IMR-90 (cell line): ENCODE measurements at regions not wholly inside any gene's neighbourhood (a gene's known extent, or its start where the extent isn't known, plus 50 kb on each side); places are given as distances from the start of the nearest gene placed in this dataset.

Experiments
- ATAC-seq: fragments of 200-7000 bp; cut with Tn5 transposase; 2 replicates; pipeline ENCODE4 v1.9.1; 2020; ENCODE audit warnings: low read depth, mild to moderate bottlenecking, moderate library complexity
- BruUV-seq: library from RNA; stranded (reverse); fragments of 400-500 nt; replicated peaks from 2 replicates; lab custom pipeline; 2021; lab: Mats Ljungman, UMichigan
- CTCF ChIA-PET: fragments of 300-600 bp; formaldehyde crosslinking; extraction: SDS; loops from one replicate; lab custom pipeline; 2021; ENCODE audit warnings: antibody characterized with exemption; lab: Yijun Ruan, JAX
- POLR2A ChIA-PET: fragments of 300-600 bp; sonication (Branson Sonifier 250); formaldehyde crosslinking; loops from one replicate; lab custom pipeline; 2022; ENCODE audit warnings: antibody characterized with exemption; ENCODE audit not compliant: unreplicated experiment; lab: Charles Lee
- DNase-seq: peaks from one replicate; pipeline ENCODE4 v3.0.0; 2013
- H2AFZ ChIP-seq: replicated peaks from 2 replicates; pipeline ENCODE3; 2013; ENCODE audit warnings: low read length, mild to moderate bottlenecking; ENCODE audit not compliant: poor library complexity
- H2AK5ac ChIP-seq: 2 replicates; pipeline ENCODE4 v1.6.1; 2013; ENCODE audit warnings: low read depth, low read length, inconsistent platforms
- H2AK9ac ChIP-seq: replicated peaks from 2 replicates; pipeline ENCODE3; 2013; ENCODE audit warnings: mild to moderate bottlenecking, low read depth, low read length, moderate library complexity; ENCODE audit not compliant: poor library complexity
- H2BK120ac ChIP-seq: 2 replicates; pipeline ENCODE4 v1.6.1; 2013; ENCODE audit warnings: low read depth, low read length, inconsistent platforms
- H2BK15ac ChIP-seq: 3 replicates; pipeline ENCODE4 v1.6.1; 2013; ENCODE audit warnings: low read depth, low read length, inconsistent platforms
- H2BK20ac ChIP-seq: 2 replicates; pipeline ENCODE4 v1.6.1; 2013; ENCODE audit warnings: low read depth, mild to moderate bottlenecking, inconsistent platforms, low read length, moderate library complexity
- H2BK5ac ChIP-seq: 2 replicates; pipeline ENCODE4 v1.6.1; 2013; ENCODE audit warnings: mild to moderate bottlenecking, low read depth, low read length, inconsistent platforms; ENCODE audit not compliant: poor library complexity, severe bottlenecking
- H3K14ac ChIP-seq: replicated peaks from 2 replicates; pipeline ENCODE4 v1.6.1; 2013; ENCODE audit warnings: low read depth, low read length, inconsistent platforms
- H3K18ac ChIP-seq: 2 replicates; pipeline ENCODE4 v1.6.1; 2013; ENCODE audit warnings: low read depth, low read length, control low read depth
- H3K23ac ChIP-seq: 2 replicates; pipeline ENCODE4 v1.6.1; 2013; ENCODE audit warnings: low read depth, low read length, inconsistent platforms
- H3K27ac ChIP-seq: 2 replicates; pipeline ENCODE4 v1.5.1; 2013; ENCODE audit warnings: mild to moderate bottlenecking, control low read depth, low read length; ENCODE audit not compliant: insufficient read depth
- H3K27me3 ChIP-seq: 2 replicates; pipeline ENCODE4 v1.6.1; 2013; ENCODE audit warnings: low read length; ENCODE audit not compliant: control insufficient read depth, insufficient read depth
- H3K36me3 ChIP-seq: 2 replicates; pipeline ENCODE4 v1.6.1; 2013; ENCODE audit warnings: low read length, mixed read lengths; ENCODE audit not compliant: control insufficient read depth, insufficient read depth
- H3K4ac ChIP-seq: 2 replicates; pipeline ENCODE4 v1.6.1; 2013; ENCODE audit warnings: low read depth, low read length, inconsistent platforms
- H3K4me1 ChIP-seq: 2 replicates; pipeline ENCODE4 v1.6.1; 2013; ENCODE audit warnings: low read length, mixed read lengths; ENCODE audit not compliant: control insufficient read depth, insufficient read depth
- H3K4me2 ChIP-seq: 2 replicates; pipeline ENCODE4 v1.6.1; 2013; ENCODE audit warnings: low read depth, mild to moderate bottlenecking, control low read depth, low read length, moderate library complexity
- H3K4me3 ChIP-seq: 2 replicates; pipeline ENCODE4 v1.5.1; 2013; ENCODE audit warnings: low read depth, mild to moderate bottlenecking, control low read depth, low read length, moderate library complexity; ENCODE audit not compliant: insufficient read depth
- H3K56ac ChIP-seq: 2 replicates; pipeline ENCODE4 v1.6.1; 2013; ENCODE audit warnings: low read length, inconsistent platforms; ENCODE audit not compliant: insufficient read depth; ENCODE audit errors: extremely low read depth
- H3K79me1 ChIP-seq, 2 experiments: 2 replicates each; pipeline ENCODE4 v1.6.1; 2013; ENCODE audit warnings: low read length in 2 of 2, inconsistent platforms in 1 of 2, low read depth in 1 of 2
- H3K9ac ChIP-seq: 2 replicates; pipeline ENCODE4 v1.6.1; 2013; ENCODE audit warnings: low read depth, low read length, control low read depth
- H3K9me1 ChIP-seq: 2 replicates; pipeline ENCODE4 v1.6.1; 2013; ENCODE audit warnings: low read length, inconsistent platforms; ENCODE audit not compliant: insufficient read depth
- H3K9me3 ChIP-seq: 2 replicates; pipeline ENCODE4 v1.6.1; 2013; ENCODE audit warnings: low read length; ENCODE audit not compliant: control insufficient read depth, insufficient read depth
- H4K20me1 ChIP-seq: 2 replicates; pipeline ENCODE4 v1.6.1; 2013; ENCODE audit warnings: low read length, inconsistent platforms; ENCODE audit not compliant: insufficient read depth
- H4K5ac ChIP-seq: 2 replicates; pipeline ENCODE4 v1.6.1; 2013; ENCODE audit warnings: mild to moderate bottlenecking, low read depth, low read length, control low read depth
- H4K8ac ChIP-seq, 2 experiments: 2 replicates each; pipeline ENCODE4 v1.6.1; 2013; ENCODE audit warnings: low read depth in 2 of 2, low read length in 2 of 2, control low read depth in 1 of 2, inconsistent platforms in 1 of 2
- H4K91ac ChIP-seq: 2 replicates; pipeline ENCODE4 v1.6.1; 2013; ENCODE audit warnings: low read depth, low read length, inconsistent platforms; ENCODE audit not compliant: insufficient read depth
- BHLHE40 ChIP-seq: fragments of 150-350 bp; IDR thresholded peaks from 2 replicates; pipeline ENCODE4 v1.6.1; 2016; ENCODE audit warnings: mild to moderate bottlenecking, low read depth, low read length
- CEBPB ChIP-seq: IDR thresholded peaks from 2 replicates; pipeline ENCODE4 v1.6.1; 2012; ENCODE audit warnings: low read depth, low read length, improper control_type of control experiment
- CHD1 ChIP-seq: IDR thresholded peaks from 2 replicates; pipeline ENCODE4 v1.6.1; 2012; ENCODE audit warnings: low read depth, low read length, improper control_type of control experiment
- ELK1 ChIP-seq: fragments of 150-350 bp; IDR thresholded peaks from 2 replicates; pipeline ENCODE4 v1.6.1; 2016; ENCODE audit warnings: low read depth, mild to moderate bottlenecking, low read length, moderate library complexity, borderline replicate concordance
- FOS ChIP-seq: fragments of 150-350 bp; IDR thresholded peaks from 2 replicates; pipeline ENCODE4 v1.6.1; 2016; ENCODE audit warnings: low read depth, low read length
- MAFK ChIP-seq: IDR thresholded peaks from 2 replicates; pipeline ENCODE4 v1.6.1; 2012; ENCODE audit warnings: low read depth, low read length, improper control_type of control experiment
- MAZ ChIP-seq: IDR thresholded peaks from 2 replicates; pipeline ENCODE4 v1.6.1; 2012; ENCODE audit warnings: low read depth, mild to moderate bottlenecking, low read length, improper control_type of control experiment, moderate library complexity, borderline replicate concordance
- MXI1 ChIP-seq: IDR thresholded peaks from 2 replicates; pipeline ENCODE4 v1.6.1; 2012; ENCODE audit warnings: low read depth, mild to moderate bottlenecking, low read length, moderate library complexity, borderline replicate concordance
- POLR2A ChIP-seq: IDR thresholded peaks from 2 replicates; pipeline ENCODE4 v1.6.1; 2012; ENCODE audit warnings: mild to moderate bottlenecking, low read depth, low read length
- RAD21 ChIP-seq: IDR thresholded peaks from 2 replicates; pipeline ENCODE4 v1.6.1; 2012; ENCODE audit warnings: low read length, improper control_type of control experiment
- RFX5 ChIP-seq: IDR thresholded peaks from 2 replicates; pipeline ENCODE4 v1.8.0; 2012; ENCODE audit warnings: low read depth, mild to moderate bottlenecking, low read length, moderate library complexity
- SMC3 ChIP-seq: fragments of 150-350 bp; IDR thresholded peaks from 2 replicates; pipeline ENCODE4 v1.6.1; 2016; ENCODE audit warnings: low read depth, mild to moderate bottlenecking, antibody characterized with exemption, low read length, moderate library complexity
- WGBS, 2 experiments: methylation state at CpG; one replicate each; pipeline versions ENCODE4 v1.1.5 to v1.1.7; 2013; ENCODE audit warnings: missing lambda C conversion rate in 2 of 2; ENCODE audit not compliant: insufficient read length in 1 of 2; ENCODE audit errors: extremely low coverage in 2 of 2; 5-methylcytosine and 5-hydroxymethylcytosine counted together
- dilution Hi-C: fragments of 300-500 bp; cut with HindIII; formaldehyde crosslinking; loops from one replicate; pipeline ENCODE4 v1.14.3; 2018; ENCODE audit warnings: low sequenced_read_pairs; ENCODE audit not compliant: unreplicated experiment
- in situ Hi-C: fragments of 300-500 bp; cut with MboI; formaldehyde crosslinking; loops from 3 replicates; pipeline ENCODE4 v1.14.3; 2019; ENCODE audit warnings: low sequenced_read_pairs, inconsistent platforms, mixed read lengths
- intact Hi-C: fragments of 100-400 bp; cut with micrococcal nuclease; formaldehyde crosslinking; loops from 2 replicates; pipeline ENCODE4 v1.10.0; 2022
- TF ChIP-seq, protein P1 (sequence below): fragments of 150-350 bp; IDR thresholded peaks from 2 replicates; pipeline ENCODE4 v1.6.1; 2017; ENCODE audit warnings: mild to moderate bottlenecking, antibody characterized with exemption, low read length, low read depth
- TF ChIP-seq, protein P2 (sequence below): conservative IDR thresholded peaks from 2 replicates; pipeline ENCODE4 v1.5.1; 2012; ENCODE audit warnings: mild to moderate bottlenecking, low read depth, low read length, improper control_type of control experiment

DNA sequence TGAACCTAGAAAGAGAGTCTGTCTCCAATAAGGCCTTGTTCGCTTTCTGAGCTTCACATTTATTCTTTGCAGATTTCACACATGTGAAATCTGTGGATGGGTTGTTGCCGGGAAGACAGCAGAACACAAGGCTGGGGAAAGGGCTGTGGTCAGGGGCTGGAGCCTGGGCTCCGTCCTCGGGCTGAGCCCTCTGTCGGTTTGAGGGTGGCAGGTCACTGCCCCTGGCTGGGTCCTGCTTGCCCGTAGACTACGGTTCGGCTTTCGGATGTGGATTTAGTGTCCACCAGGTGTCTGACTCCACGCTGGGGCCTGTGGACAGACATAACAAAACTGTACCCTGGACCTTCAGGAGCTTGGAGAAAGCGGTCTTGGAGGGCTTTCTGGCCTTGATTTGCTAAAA lies 117.0 kb upstream of the ALX4 start:
- Histone ChIP-seq H3K23ac (no peak overlapping the region), H3K9ac (no peak overlapping the region), H4K5ac (no peak overlapping the region), H2BK5ac (no peak overlapping the region), H4K91ac (no peak overlapping the region), H3K9me3 (no peaks in the 10 kb centered on the region), H3K79me1 (no peaks in the 10 kb centered on the region), H3K9me1 (no peaks in the 10 kb centered on the region), H2BK15ac (no peak overlapping the region), H3K4me3 (no peak overlapping the region), H2AK5ac (no peak overlapping the region), H4K20me1 (no peaks in the 10 kb centered on the region), H3K4me1 (no peaks in the 10 kb centered on the region), H3K4ac (no peak overlapping the region), H2BK120ac (no peak overlapping the region), H3K14ac (no peak overlapping the region), H3K56ac (no peak overlapping the region), H3K4me2 (no peak overlapping the region), H3K27ac (no peak overlapping the region), H3K18ac (no peak overlapping the region), H3K27me3 (peaks cover under 1% of the 10 kb centered on the region), H2AFZ (no peak overlapping the region), H2BK20ac (no peak overlapping the region), H3K36me3 (no peaks in the 10 kb centered on the region), H2AK9ac (no peak overlapping the region), H4K8ac (no peak overlapping the region)
- TF ChIP-seq POLR2A: no peak
- TF ChIP-seq CEBPB: no peak
- TF ChIP-seq RAD21: no peak
- TF ChIP-seq FOS: no peak
- TF ChIP-seq MAZ: no peak
- TF ChIP-seq MXI1: no peak
- no peak for TF ChIP-seq MAFK
- no peak for TF ChIP-seq CHD1
- TF ChIP-seq RFX5: no peak
- TF ChIP-seq SMC3: no peak
- TF ChIP-seq BHLHE40: no peak
- TF ChIP-seq, protein P1, sequence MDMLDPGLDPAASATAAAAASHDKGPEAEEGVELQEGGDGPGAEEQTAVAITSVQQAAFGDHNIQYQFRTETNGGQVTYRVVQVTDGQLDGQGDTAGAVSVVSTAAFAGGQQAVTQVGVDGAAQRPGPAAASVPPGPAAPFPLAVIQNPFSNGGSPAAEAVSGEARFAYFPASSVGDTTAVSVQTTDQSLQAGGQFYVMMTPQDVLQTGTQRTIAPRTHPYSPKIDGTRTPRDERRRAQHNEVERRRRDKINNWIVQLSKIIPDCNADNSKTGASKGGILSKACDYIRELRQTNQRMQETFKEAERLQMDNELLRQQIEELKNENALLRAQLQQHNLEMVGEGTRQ: no peak
- TF ChIP-seq ELK1: no peak
- TF ChIP-seq, protein P2, sequence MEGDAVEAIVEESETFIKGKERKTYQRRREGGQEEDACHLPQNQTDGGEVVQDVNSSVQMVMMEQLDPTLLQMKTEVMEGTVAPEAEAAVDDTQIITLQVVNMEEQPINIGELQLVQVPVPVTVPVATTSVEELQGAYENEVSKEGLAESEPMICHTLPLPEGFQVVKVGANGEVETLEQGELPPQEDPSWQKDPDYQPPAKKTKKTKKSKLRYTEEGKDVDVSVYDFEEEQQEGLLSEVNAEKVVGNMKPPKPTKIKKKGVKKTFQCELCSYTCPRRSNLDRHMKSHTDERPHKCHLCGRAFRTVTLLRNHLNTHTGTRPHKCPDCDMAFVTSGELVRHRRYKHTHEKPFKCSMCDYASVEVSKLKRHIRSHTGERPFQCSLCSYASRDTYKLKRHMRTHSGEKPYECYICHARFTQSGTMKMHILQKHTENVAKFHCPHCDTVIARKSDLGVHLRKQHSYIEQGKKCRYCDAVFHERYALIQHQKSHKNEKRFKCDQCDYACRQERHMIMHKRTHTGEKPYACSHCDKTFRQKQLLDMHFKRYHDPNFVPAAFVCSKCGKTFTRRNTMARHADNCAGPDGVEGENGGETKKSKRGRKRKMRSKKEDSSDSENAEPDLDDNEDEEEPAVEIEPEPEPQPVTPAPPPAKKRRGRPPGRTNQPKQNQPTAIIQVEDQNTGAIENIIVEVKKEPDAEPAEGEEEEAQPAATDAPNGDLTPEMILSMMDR: no peak
- intact Hi-C loops: no loop called here
- dilution Hi-C loops: no loop called here
- no CpG with 5 or more reads among the region's 11 CpGs for WGBS, 2 experiments
- in situ Hi-C loops: no loop called here
- DNase-seq (no peak), ATAC-seq (no peak)
- POLR2A ChIA-PET: no interaction called here
- no TSS peak for BruUV-seq
- CTCF ChIA-PET: no interaction called here
